Loucy (cell line): ENCODE measurements at regions not wholly inside any gene's neighbourhood (a gene's known extent, or its start where the extent isn't known, plus 50 kb on each side); places are given as distances from the start of the nearest gene placed in this dataset.
"Not testable (repeated sequence)": the region's sequence is repeated elsewhere in the genome, so short reads cannot be mapped to it uniquely, and the experiment has no call there.

ENCODE experiments used
- H2AFZ ChIP-seq: fragments of 200-600 bp; sonication (generic); 2 replicates; pipeline ENCODE4 v1.6.0; 2016; ENCODE audit warnings: antibody characterized with exemption, mild to moderate bottlenecking, low read length, moderate library complexity
- H3F3A ChIP-seq: fragments of 200-600 bp; 2 replicates; pipeline ENCODE4 v1.6.0; 2016; ENCODE audit warnings: antibody characterized with exemption, low read depth, mild to moderate bottlenecking
- H3K27me3 ChIP-seq: fragments of 200-600 bp; sonication (generic); 2 replicates; pipeline ENCODE4 v1.6.1; 2014; ENCODE audit warnings: low read length, mild to moderate bottlenecking; ENCODE audit not compliant: insufficient read depth, poor library complexity, severe bottlenecking
- H3K36me3 ChIP-seq: fragments of 200-600 bp; sonication (generic); 2 replicates; pipeline ENCODE4 v1.6.1; 2016; ENCODE audit warnings: low read length; ENCODE audit not compliant: insufficient read depth
- H3K4me1 ChIP-seq: fragments of 200-600 bp; sonication (generic); 2 replicates; pipeline ENCODE4 v1.5.1; 2014; ENCODE audit warnings: low read length, mild to moderate bottlenecking; ENCODE audit not compliant: insufficient read depth, poor library complexity, severe bottlenecking
- H3K4me2 ChIP-seq: fragments of 200-600 bp; sonication (generic); 2 replicates; pipeline ENCODE4 v1.6.0; 2014; ENCODE audit warnings: antibody characterized with exemption, low read length, low read depth, mild to moderate bottlenecking; ENCODE audit not compliant: poor library complexity, severe bottlenecking
- H3K4me3 ChIP-seq: fragments of 200-600 bp; sonication (generic); 2 replicates; pipeline ENCODE4 v1.5.1; 2014; ENCODE audit warnings: low read length, mild to moderate bottlenecking, mixed read lengths; ENCODE audit not compliant: poor library complexity, severe bottlenecking
- H3K79me2 ChIP-seq: fragments of 200-600 bp; sonication (generic); 2 replicates; pipeline ENCODE4 v1.6.1; 2014; ENCODE audit warnings: low read length; ENCODE audit not compliant: insufficient read depth
- H3K9ac ChIP-seq: fragments of 200-600 bp; sonication (generic); 2 replicates; pipeline ENCODE4 v1.6.0; 2014; ENCODE audit warnings: mild to moderate bottlenecking, low read depth, low read length, moderate library complexity; ENCODE audit not compliant: poor library complexity, severe bottlenecking
- H3K9me2 ChIP-seq: fragments of 200-600 bp; sonication (generic); replicated peaks from 2 replicates; pipeline ENCODE4 v1.6.1; 2016; ENCODE audit warnings: low read depth, low read length, mixed read lengths
- H3K9me3 ChIP-seq: fragments of 200-600 bp; sonication (generic); 2 replicates; pipeline ENCODE4 v1.6.1; 2014; ENCODE audit warnings: mild to moderate bottlenecking, antibody characterized with exemption, low read length, low read depth; ENCODE audit not compliant: insufficient read depth
- H4K20me1 ChIP-seq: fragments of 200-600 bp; sonication (generic); 2 replicates; pipeline ENCODE4 v1.6.0; 2014; ENCODE audit warnings: antibody characterized with exemption, low read length, mild to moderate bottlenecking; ENCODE audit not compliant: insufficient read depth, poor library complexity, severe bottlenecking
- CTCF ChIP-seq: fragments of 200-600 bp; sonication (generic); conservative IDR thresholded peaks from 2 replicates; pipeline ENCODE4 v1.5.1; 2014; ENCODE audit warnings: mild to moderate bottlenecking, antibody characterized with exemption, low read length
- EZH2phosphoT487 ChIP-seq: fragments of 200-600 bp; IDR thresholded peaks from 2 replicates; pipeline ENCODE4 v1.6.1; 2018; ENCODE audit warnings: antibody characterized with exemption, mild to moderate bottlenecking, moderate library complexity, borderline replicate concordance

GRCh38 chr5:99438619-99439018 is 509.8 kb upstream of the CHD1 start:
- H3F3A ChIP-seq, result no peaks in the 10 kb centered on the region
- no peak overlapping the region for H3K9ac ChIP-seq
- TF ChIP-seq EZH2phosphoT487, result no peak
- TF ChIP-seq CTCF, result no peak
- H3K27me3 ChIP-seq, result no peaks in the 10 kb centered on the region
- H4K20me1 ChIP-seq, result no peaks in the 10 kb centered on the region
- no peaks in the 10 kb centered on the region for H3K9me2 ChIP-seq
- no peaks in the 10 kb centered on the region for H3K79me2 ChIP-seq
- no peak overlapping the region for H3K4me2 ChIP-seq
- no peaks in the 10 kb centered on the region for H3K4me1 ChIP-seq
- H3K9me3 ChIP-seq, result no peaks in the 10 kb centered on the region
- H3K4me3 ChIP-seq, result no peak overlapping the region
- no peak overlapping the region for H2AFZ ChIP-seq
- H3K36me3 ChIP-seq, result no peaks in the 10 kb centered on the region

- H3K9ac ChIP-seq, result no peak overlapping the region
- no peaks in the 10 kb centered on the region for H3K27me3 ChIP-seq
- H4K20me1 ChIP-seq, result no peaks in the 10 kb centered on the region
- no peaks in the 10 kb centered on the region for H3F3A ChIP-seq
- no peak overlapping the region for H3K4me2 ChIP-seq
- H2AFZ ChIP-seq, result no peak overlapping the region
- no peaks in the 10 kb centered on the region for H3K9me3 ChIP-seq
- TF ChIP-seq CTCF (no peak), EZH2phosphoT487 (no peak)
- H3K36me3 ChIP-seq, result no peaks in the 10 kb centered on the region
- no peaks in the 10 kb centered on the region for H3K4me1 ChIP-seq
- no peaks in the 10 kb centered on the region for H3K9me2 ChIP-seq
- no peaks in the 10 kb centered on the region for H3K79me2 ChIP-seq
- H3K4me3 ChIP-seq, result no peak overlapping the region
Measured at GRCh38 chr5:99437986-99438385, 509.2 kb upstream of the CHD1 start.

GRCh38 chr5:99423396-99423795 is 494.6 kb upstream of the CHD1 start:
- H3K4me2 ChIP-seq, H3K79me2 ChIP-seq, H4K20me1 ChIP-seq, H3K9me2 ChIP-seq, H3K9ac ChIP-seq, H2AFZ ChIP-seq, H3K36me3 ChIP-seq, H3K4me1 ChIP-seq, H3K4me3 ChIP-seq, H3K9me3 ChIP-seq, H3F3A ChIP-seq, H3K27me3 ChIP-seq: not testable (repeated sequence)

GRCh38 chr5:99418640-99419039 is 489.8 kb upstream of the CHD1 start:
- H2AFZ ChIP-seq, result not testable (repeated sequence)

GRCh38 chr5:99410386-99410785 is 481.6 kb upstream of the CHD1 start:
- not testable (repeated sequence) for H3K9me3 ChIP-seq, H3F3A ChIP-seq, H3K4me2 ChIP-seq, H2AFZ ChIP-seq, H3K9ac ChIP-seq, H3K36me3 ChIP-seq, H3K4me3 ChIP-seq, H3K9me2 ChIP-seq, H3K27me3 ChIP-seq, H3K4me1 ChIP-seq, H4K20me1 ChIP-seq, H3K79me2 ChIP-seq

More at GRCh38 chr5:99418640-99419039, 489.8 kb upstream of the CHD1 start:
- not testable (repeated sequence) for H3K9me2 ChIP-seq, H3F3A ChIP-seq, H3K9ac ChIP-seq, H3K4me3 ChIP-seq, H3K36me3 ChIP-seq, H3K4me2 ChIP-seq, H3K4me1 ChIP-seq, H4K20me1 ChIP-seq, H3K9me3 ChIP-seq, H3K27me3 ChIP-seq, H3K79me2 ChIP-seq

- not testable (repeated sequence) for H3K4me3 ChIP-seq, H3K9ac ChIP-seq, H3K9me3 ChIP-seq, H3F3A ChIP-seq, H3K4me2 ChIP-seq, H3K4me1 ChIP-seq, H3K36me3 ChIP-seq, H3K79me2 ChIP-seq, H3K9me2 ChIP-seq, H4K20me1 ChIP-seq, H2AFZ ChIP-seq, H3K27me3 ChIP-seq
Measured at GRCh38 chr5:99404764-99405302, 476.0 kb upstream of the CHD1 start.
